SK-N-SH treated with all-trans-retinoic acid at 6 μM for 48 hours (cell line): ENCODE measurements at regions not wholly inside any gene's neighbourhood (a gene's known extent, or its start where the extent isn't known, plus 50 kb on each side); places are given as distances from the start of the nearest gene placed in this dataset.

Experiments
- ARNTL ChIP-seq: fragments of 450-650 bp; formaldehyde crosslinking; IDR thresholded peaks from 2 replicates; pipeline ENCODE4 v1.5.0; 2020; ENCODE audit warnings: low read depth, mild to moderate bottlenecking, moderate library complexity, borderline replicate concordance
- BACH2 ChIP-seq: fragments of 250-450 bp; sonication (Bioruptor Pico); IDR thresholded peaks from 2 replicates; pipeline ENCODE4 v1.9.0; 2021; ENCODE audit warnings: mild to moderate bottlenecking, borderline replicate concordance
- CSRNP3 ChIP-seq: fragments of 250-450 bp; sonication (Bioruptor Pico); IDR thresholded peaks from 2 replicates; pipeline ENCODE4 v1.5.1; 2021; ENCODE audit warnings: mild to moderate bottlenecking, moderate library complexity
- ISL1 ChIP-seq: fragments of 250-450 bp; sonication (Bioruptor Pico); IDR thresholded peaks from 2 replicates; pipeline ENCODE4 v2.1.2; 2022; ENCODE audit warnings: mild to moderate bottlenecking, moderate library complexity
- RARB ChIP-seq: fragments of 250-450 bp; sonication (Bioruptor Pico); IDR thresholded peaks from 2 replicates; pipeline ENCODE4 v1.8.0; 2021; ENCODE audit warnings: mild to moderate bottlenecking, moderate library complexity
- TCF4 ChIP-seq: fragments of 250-450 bp; sonication (Bioruptor Pico); IDR thresholded peaks from 2 replicates; pipeline ENCODE4 v1.8.0; 2021; ENCODE audit warnings: mild to moderate bottlenecking, moderate library complexity, borderline replicate concordance
- ZFP3 ChIP-seq: fragments of 250-450 bp; sonication (Bioruptor Pico); IDR thresholded peaks from 2 replicates; pipeline ENCODE4 v1.5.0; 2020; ENCODE audit warnings: mild to moderate bottlenecking, moderate library complexity
- ZNF70 ChIP-seq: fragments of 450-650 bp; formaldehyde crosslinking; IDR thresholded peaks from 2 replicates; pipeline ENCODE4 v1.5.0; 2020; ENCODE audit warnings: mild to moderate bottlenecking, moderate library complexity
- TF ChIP-seq, protein P1 (sequence below): fragments of 250-450 bp; sonication (Bioruptor Pico); IDR thresholded peaks from 2 replicates; pipeline ENCODE4 v1.5.0; 2020; ENCODE audit warnings: mild to moderate bottlenecking, moderate library complexity
- TF ChIP-seq, protein P2 (sequence below): fragments of 250-450 bp; sonication (Bioruptor Pico); IDR thresholded peaks from 2 replicates; pipeline ENCODE4 v1.8.0; 2021; ENCODE audit warnings: low read depth, mild to moderate bottlenecking, moderate library complexity, borderline replicate concordance

DNA sequence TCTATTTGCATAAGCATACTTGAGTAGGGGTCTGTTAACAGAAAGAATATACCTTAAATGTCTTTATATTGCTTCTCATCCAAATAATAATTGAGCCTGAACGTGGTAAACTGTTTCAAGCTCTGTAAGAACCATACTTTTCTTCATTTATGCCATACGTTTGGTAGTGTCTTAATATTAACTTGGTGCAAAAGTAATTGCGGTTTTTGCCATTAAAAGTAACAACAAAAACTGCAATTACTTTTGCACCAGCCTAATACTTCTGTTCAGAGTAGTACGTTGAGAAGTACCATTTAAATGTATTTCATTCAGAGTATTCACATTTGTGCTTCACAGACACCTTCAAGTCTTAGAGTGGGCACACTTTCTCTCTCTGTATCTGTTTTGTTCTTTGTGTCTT is 60.5 kb downstream of the DDIT4L start:
- TF ChIP-seq RARB (CRISPR knock-in tag) (no peak), ARNTL (no peak), TCF4 (CRISPR knock-in tag) (no peak), ZNF70 (CRISPR knock-in tag) (no peak), ISL1 (CRISPR knock-in tag) (no peak), ZFP3 (CRISPR knock-in tag) (no peak), CSRNP3 (CRISPR knock-in tag) (no peak), BACH2 (CRISPR knock-in tag) (no peak)
- TF ChIP-seq, protein P1, sequence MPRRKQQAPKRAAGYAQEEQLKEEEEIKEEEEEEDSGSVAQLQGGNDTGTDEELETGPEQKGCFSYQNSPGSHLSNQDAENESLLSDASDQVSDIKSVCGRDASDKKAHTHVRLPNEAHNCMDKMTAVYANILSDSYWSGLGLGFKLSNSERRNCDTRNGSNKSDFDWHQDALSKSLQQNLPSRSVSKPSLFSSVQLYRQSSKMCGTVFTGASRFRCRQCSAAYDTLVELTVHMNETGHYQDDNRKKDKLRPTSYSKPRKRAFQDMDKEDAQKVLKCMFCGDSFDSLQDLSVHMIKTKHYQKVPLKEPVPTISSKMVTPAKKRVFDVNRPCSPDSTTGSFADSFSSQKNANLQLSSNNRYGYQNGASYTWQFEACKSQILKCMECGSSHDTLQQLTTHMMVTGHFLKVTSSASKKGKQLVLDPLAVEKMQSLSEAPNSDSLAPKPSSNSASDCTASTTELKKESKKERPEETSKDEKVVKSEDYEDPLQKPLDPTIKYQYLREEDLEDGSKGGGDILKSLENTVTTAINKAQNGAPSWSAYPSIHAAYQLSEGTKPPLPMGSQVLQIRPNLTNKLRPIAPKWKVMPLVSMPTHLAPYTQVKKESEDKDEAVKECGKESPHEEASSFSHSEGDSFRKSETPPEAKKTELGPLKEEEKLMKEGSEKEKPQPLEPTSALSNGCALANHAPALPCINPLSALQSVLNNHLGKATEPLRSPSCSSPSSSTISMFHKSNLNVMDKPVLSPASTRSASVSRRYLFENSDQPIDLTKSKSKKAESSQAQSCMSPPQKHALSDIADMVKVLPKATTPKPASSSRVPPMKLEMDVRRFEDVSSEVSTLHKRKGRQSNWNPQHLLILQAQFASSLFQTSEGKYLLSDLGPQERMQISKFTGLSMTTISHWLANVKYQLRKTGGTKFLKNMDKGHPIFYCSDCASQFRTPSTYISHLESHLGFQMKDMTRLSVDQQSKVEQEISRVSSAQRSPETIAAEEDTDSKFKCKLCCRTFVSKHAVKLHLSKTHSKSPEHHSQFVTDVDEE (CRISPR knock-in tag) = no peak
- TF ChIP-seq, protein P2, sequence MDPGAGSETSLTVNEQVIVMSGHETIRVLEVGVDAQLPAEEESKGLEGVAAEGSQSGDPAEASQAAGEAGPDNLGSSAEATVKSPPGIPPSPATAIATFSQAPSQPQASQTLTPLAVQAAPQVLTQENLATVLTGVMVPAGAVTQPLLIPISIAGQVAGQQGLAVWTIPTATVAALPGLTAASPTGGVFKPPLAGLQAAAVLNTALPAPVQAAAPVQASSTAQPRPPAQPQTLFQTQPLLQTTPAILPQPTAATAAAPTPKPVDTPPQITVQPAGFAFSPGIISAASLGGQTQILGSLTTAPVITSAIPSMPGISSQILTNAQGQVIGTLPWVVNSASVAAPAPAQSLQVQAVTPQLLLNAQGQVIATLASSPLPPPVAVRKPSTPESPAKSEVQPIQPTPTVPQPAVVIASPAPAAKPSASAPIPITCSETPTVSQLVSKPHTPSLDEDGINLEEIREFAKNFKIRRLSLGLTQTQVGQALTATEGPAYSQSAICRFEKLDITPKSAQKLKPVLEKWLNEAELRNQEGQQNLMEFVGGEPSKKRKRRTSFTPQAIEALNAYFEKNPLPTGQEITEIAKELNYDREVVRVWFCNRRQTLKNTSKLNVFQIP (CRISPR knock-in tag) = no peak
